Loucy (cell line): ENCODE measurements at regions not wholly inside any gene's neighbourhood (a gene's known extent, or its start where the extent isn't known, plus 50 kb on each side); places are given as distances from the start of the nearest gene placed in this dataset.

Experiments used
- H2AFZ ChIP-seq: fragments of 200-600 bp; sonication (generic); 2 replicates; pipeline ENCODE4 v1.6.0; 2016; ENCODE audit warnings: antibody characterized with exemption, mild to moderate bottlenecking, low read length, moderate library complexity
- H3F3A ChIP-seq: fragments of 200-600 bp; 2 replicates; pipeline ENCODE4 v1.6.0; 2016; ENCODE audit warnings: antibody characterized with exemption, low read depth, mild to moderate bottlenecking
- H3K27me3 ChIP-seq: fragments of 200-600 bp; sonication (generic); 2 replicates; pipeline ENCODE4 v1.6.1; 2014; ENCODE audit warnings: low read length, mild to moderate bottlenecking; ENCODE audit not compliant: insufficient read depth, poor library complexity, severe bottlenecking
- H3K36me3 ChIP-seq: fragments of 200-600 bp; sonication (generic); 2 replicates; pipeline ENCODE4 v1.6.1; 2016; ENCODE audit warnings: low read length; ENCODE audit not compliant: insufficient read depth
- H3K4me1 ChIP-seq: fragments of 200-600 bp; sonication (generic); 2 replicates; pipeline ENCODE4 v1.5.1; 2014; ENCODE audit warnings: low read length, mild to moderate bottlenecking; ENCODE audit not compliant: insufficient read depth, poor library complexity, severe bottlenecking
- H3K4me2 ChIP-seq: fragments of 200-600 bp; sonication (generic); 2 replicates; pipeline ENCODE4 v1.6.0; 2014; ENCODE audit warnings: antibody characterized with exemption, low read length, low read depth, mild to moderate bottlenecking; ENCODE audit not compliant: poor library complexity, severe bottlenecking
- H3K4me3 ChIP-seq: fragments of 200-600 bp; sonication (generic); 2 replicates; pipeline ENCODE4 v1.5.1; 2014; ENCODE audit warnings: low read length, mild to moderate bottlenecking, mixed read lengths; ENCODE audit not compliant: poor library complexity, severe bottlenecking
- H3K79me2 ChIP-seq: fragments of 200-600 bp; sonication (generic); 2 replicates; pipeline ENCODE4 v1.6.1; 2014; ENCODE audit warnings: low read length; ENCODE audit not compliant: insufficient read depth
- H3K9ac ChIP-seq: fragments of 200-600 bp; sonication (generic); 2 replicates; pipeline ENCODE4 v1.6.0; 2014; ENCODE audit warnings: mild to moderate bottlenecking, low read depth, low read length, moderate library complexity; ENCODE audit not compliant: poor library complexity, severe bottlenecking
- H3K9me2 ChIP-seq: fragments of 200-600 bp; sonication (generic); replicated peaks from 2 replicates; pipeline ENCODE4 v1.6.1; 2016; ENCODE audit warnings: low read depth, low read length, mixed read lengths
- H3K9me3 ChIP-seq: fragments of 200-600 bp; sonication (generic); 2 replicates; pipeline ENCODE4 v1.6.1; 2014; ENCODE audit warnings: mild to moderate bottlenecking, antibody characterized with exemption, low read length, low read depth; ENCODE audit not compliant: insufficient read depth
- H4K20me1 ChIP-seq: fragments of 200-600 bp; sonication (generic); 2 replicates; pipeline ENCODE4 v1.6.0; 2014; ENCODE audit warnings: antibody characterized with exemption, low read length, mild to moderate bottlenecking; ENCODE audit not compliant: insufficient read depth, poor library complexity, severe bottlenecking
- EZH2phosphoT487 ChIP-seq: fragments of 200-600 bp; IDR thresholded peaks from 2 replicates; pipeline ENCODE4 v1.6.1; 2018; ENCODE audit warnings: antibody characterized with exemption, mild to moderate bottlenecking, moderate library complexity, borderline replicate concordance
- TF ChIP-seq, protein P1 (sequence below): fragments of 200-600 bp; sonication (generic); conservative IDR thresholded peaks from 2 replicates; pipeline ENCODE4 v1.5.1; 2014; ENCODE audit warnings: mild to moderate bottlenecking, antibody characterized with exemption, low read length

DNA sequence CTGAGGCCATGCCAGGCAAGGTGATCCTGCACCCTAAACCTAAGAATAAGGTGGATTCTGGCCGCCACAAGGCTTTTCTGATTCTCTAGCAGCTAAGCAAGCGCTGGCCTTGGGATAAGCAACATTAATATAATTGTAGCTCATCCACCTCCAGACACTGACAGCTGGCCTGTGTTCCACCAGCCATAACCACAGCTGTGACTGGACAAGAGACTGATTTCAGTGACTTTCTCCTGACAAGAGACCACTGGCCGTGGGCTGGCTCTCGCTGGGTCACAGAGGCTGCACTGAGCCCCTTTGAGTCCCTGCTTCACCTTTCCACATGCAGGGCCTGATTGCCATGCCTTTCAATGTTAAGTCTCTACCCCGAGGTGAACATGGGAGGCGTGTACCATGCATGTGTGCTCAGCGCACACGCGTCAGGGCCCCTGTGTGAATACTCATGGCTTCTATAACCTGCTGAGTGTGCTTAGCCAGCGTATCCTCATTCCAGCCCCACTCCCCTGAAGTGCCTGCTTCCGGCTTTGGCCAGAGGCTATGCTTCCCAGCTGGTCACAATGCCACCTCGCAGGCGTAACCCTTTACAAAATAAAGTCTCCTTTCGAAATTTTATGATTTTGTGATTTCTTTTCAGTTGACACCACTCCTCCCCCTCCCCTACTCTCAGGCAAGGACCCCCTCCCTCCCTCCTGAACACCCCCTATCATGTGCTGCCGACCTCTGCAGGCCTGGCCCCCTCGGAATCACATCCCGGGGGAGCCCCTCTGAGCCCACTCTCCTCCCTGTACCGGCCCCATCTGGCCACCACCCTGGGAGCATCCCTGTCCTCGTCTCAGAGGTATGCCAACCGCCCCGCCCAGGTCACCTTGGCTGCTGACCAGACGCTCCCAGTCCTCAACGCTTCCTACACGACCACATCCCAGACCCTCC is 128.1 kb downstream of the CTTN start:
- no peaks in the 10 kb centered on the region for H3K27me3 ChIP-seq
- H3K4me2 ChIP-seq, result no peak overlapping the region
- TF ChIP-seq, protein P1, sequence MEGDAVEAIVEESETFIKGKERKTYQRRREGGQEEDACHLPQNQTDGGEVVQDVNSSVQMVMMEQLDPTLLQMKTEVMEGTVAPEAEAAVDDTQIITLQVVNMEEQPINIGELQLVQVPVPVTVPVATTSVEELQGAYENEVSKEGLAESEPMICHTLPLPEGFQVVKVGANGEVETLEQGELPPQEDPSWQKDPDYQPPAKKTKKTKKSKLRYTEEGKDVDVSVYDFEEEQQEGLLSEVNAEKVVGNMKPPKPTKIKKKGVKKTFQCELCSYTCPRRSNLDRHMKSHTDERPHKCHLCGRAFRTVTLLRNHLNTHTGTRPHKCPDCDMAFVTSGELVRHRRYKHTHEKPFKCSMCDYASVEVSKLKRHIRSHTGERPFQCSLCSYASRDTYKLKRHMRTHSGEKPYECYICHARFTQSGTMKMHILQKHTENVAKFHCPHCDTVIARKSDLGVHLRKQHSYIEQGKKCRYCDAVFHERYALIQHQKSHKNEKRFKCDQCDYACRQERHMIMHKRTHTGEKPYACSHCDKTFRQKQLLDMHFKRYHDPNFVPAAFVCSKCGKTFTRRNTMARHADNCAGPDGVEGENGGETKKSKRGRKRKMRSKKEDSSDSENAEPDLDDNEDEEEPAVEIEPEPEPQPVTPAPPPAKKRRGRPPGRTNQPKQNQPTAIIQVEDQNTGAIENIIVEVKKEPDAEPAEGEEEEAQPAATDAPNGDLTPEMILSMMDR, result no peak
- no peak for TF ChIP-seq EZH2phosphoT487
- no peaks in the 10 kb centered on the region for H3K79me2 ChIP-seq
- H4K20me1 ChIP-seq, result no peaks in the 10 kb centered on the region
- H3K9me3 ChIP-seq, result peaks cover 9% of the 10 kb centered on the region; the same call in 1 of the 2 replicates
- no peaks in the 10 kb centered on the region for H3K36me3 ChIP-seq
- H2AFZ ChIP-seq, result no peak overlapping the region
- no peak overlapping the region for H3K9ac ChIP-seq
- H3K9me2 ChIP-seq, result no peaks in the 10 kb centered on the region
- no peaks in the 10 kb centered on the region for H3K4me1 ChIP-seq
- no peaks in the 10 kb centered on the region for H3F3A ChIP-seq
- no peak overlapping the region for H3K4me3 ChIP-seq

DNA sequence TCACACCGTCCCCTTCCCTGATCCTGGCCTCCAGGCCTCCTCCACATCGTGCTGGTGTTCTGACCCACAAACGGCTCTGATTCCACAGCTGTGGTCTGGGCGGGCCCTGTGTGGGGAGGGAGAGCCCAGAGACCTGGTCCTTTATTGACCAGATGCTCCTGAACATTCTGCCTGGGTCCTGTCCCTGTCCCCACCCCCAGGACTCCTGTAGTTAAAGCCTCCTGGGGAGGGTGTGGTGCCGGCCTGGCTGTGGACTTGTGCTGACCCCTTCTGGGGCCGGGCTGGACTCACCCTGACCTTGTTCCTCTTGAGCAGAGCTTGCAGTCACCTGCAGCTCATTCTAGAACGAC is 128.7 kb downstream of the CTTN start:
- Histone ChIP-seq H3K27me3 (no peaks in the 10 kb centered on the region), H3K4me2 (no peak overlapping the region), H3K79me2 (no peaks in the 10 kb centered on the region)

DNA sequence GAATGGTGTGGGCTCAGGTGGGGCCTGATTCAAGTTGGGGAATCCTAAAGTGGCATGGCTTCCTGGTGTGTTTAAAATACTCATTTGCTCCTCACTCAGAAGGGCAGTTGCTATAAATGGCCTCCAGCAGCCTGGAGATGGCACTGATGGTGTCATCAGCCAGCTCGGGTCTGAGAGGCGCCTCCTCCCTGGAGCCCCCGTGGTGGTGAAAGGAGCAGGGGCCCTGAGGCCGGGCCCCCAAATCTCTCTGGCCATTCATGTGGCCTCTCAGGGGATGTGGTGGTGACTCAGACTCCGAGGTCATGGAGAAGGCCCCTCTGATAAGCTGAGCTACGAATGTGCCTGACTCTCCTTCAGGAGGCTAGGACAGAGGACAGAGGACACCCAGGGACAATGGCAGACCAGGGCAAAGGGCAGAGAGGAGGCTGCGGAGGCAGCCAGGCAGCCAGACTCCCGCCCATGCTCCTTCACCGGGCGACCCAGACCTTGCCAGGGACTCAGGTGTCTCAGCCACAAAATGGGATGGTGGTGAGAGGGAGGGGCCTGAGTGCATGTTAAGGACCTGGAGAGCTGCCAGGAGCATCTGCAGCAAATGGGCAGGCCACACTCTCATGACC is 129.2 kb downstream of the CTTN start:
- peaks cover 9% of the 10 kb centered on the region; the same call in 1 of the 2 replicates for H3K9me3 ChIP-seq
- H3K4me2 ChIP-seq, result no peak overlapping the region
- no peaks in the 10 kb centered on the region for H4K20me1 ChIP-seq
- H3K79me2 ChIP-seq, result no peaks in the 10 kb centered on the region
- H3K36me3 ChIP-seq, result no peaks in the 10 kb centered on the region
- H3F3A ChIP-seq, result no peaks in the 10 kb centered on the region
- no peak overlapping the region for H3K9ac ChIP-seq
- H3K27me3 ChIP-seq, result no peaks in the 10 kb centered on the region
- TF ChIP-seq EZH2phosphoT487, result no peak
- TF ChIP-seq, protein P1, result no peak
- no peak overlapping the region for H3K4me3 ChIP-seq
- H2AFZ ChIP-seq, result no peak overlapping the region
- H3K4me1 ChIP-seq, result no peaks in the 10 kb centered on the region
- H3K9me2 ChIP-seq, result no peaks in the 10 kb centered on the region

More for the DNA sequence above, 128.7 kb downstream of the CTTN start:
- H3K9ac ChIP-seq, result no peak overlapping the region
- no peak for TF ChIP-seq EZH2phosphoT487
- TF ChIP-seq, protein P1, result no peak
- no peak overlapping the region for H2AFZ ChIP-seq
- H3K9me3 ChIP-seq, result peaks cover 9% of the 10 kb centered on the region; the same call in 1 of the 2 replicates
- no peaks in the 10 kb centered on the region for H3K9me2 ChIP-seq
- no peak overlapping the region for H3K4me3 ChIP-seq
- no peaks in the 10 kb centered on the region for H3K4me1 ChIP-seq
- no peaks in the 10 kb centered on the region for H4K20me1 ChIP-seq
- no peaks in the 10 kb centered on the region for H3K36me3 ChIP-seq
- no peaks in the 10 kb centered on the region for H3F3A ChIP-seq
